ENCODE measurements at regions not wholly inside any gene's neighbourhood (a gene's known extent, or its start where the extent isn't known, plus 50 kb on each side); places are given as distances from the start of the nearest gene placed in this dataset.

GRCh38 chr6:170160031-170160627 is 130.7 kb downstream of the DLL1 start:
- DNase-seq = no peak

DNA sequence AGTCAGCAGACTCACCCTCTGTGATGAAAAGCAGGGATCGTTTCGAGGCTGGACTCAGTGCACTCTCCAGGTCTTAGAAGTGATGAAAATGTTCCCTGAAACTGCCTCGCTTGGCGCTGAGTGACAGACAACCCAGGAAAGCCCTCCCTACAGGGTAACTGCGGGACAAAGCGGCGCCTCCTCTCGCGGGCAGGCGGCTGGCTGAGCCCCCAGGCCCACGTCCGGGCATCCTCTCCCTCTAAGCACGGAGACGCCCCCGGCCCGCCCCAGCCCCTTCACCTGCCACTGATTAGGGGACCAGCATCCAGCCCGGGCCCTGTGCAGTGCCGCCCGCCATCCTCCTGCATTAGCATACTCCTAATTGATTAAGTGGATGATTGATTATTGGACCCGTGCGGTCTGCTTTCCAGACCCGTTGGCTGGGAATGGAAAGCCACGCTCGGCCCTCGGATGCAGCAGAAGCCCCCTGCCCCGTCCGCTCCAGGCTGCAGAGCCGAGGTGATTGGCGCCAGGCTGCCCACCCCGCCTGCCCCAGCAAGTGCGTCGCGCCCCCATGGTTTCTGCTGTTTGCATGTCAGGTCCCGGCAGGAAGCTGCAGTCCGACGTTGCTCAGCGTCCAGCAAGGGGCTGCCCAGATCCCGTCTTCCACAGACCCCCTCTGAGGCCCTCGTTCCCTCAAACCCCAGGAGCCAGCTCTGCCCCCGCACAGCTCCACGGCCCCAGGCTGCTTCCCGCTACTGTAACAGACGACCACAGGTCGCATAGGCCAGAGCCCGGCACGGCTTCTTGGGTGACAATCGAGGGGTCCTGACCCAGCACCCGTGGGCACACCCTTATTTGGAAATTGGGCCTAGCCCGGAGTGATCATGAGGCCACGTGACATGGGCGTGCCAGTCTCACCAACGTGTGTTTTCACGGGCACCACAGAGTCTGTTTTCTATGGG is 131.6 kb downstream of the DLL1 start:
- DNase-seq = no peak

DNA sequence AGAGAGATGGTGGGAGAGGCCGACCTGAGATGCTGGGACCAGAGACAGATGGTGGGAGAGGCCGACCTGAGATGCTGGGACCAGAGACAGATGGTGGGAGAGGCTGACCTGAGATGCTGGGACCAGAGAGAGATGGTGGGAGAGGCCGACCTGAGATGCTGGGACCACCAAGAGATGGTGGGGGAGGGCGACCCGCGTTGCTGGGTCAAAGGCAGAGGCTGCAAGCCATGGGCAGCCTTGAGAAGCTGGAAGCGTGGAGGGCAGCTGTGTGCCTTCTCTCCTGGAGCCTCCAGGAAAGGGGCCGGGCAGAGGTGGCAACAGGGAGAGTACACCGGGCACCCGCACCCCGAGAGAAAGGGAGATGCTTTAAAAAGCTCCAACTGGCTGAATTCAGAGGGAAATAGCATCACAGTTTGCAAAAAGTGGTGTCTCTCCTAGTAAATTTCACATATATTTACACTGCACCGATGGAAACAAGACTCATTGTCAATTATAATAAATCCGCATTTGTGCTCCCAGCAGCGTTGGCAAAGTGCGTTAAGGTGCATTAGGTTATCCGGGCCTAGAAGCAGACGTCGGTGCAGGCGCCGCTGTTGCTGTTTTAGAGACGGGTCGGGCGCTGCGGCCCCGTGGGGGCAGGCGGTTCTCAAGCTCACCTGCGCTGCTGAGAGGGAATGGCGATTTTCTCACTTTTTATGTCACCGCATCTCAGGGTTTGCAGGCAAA is 132.4 kb downstream of the DLL1 start:
- DNase-seq = no peak

DNA sequence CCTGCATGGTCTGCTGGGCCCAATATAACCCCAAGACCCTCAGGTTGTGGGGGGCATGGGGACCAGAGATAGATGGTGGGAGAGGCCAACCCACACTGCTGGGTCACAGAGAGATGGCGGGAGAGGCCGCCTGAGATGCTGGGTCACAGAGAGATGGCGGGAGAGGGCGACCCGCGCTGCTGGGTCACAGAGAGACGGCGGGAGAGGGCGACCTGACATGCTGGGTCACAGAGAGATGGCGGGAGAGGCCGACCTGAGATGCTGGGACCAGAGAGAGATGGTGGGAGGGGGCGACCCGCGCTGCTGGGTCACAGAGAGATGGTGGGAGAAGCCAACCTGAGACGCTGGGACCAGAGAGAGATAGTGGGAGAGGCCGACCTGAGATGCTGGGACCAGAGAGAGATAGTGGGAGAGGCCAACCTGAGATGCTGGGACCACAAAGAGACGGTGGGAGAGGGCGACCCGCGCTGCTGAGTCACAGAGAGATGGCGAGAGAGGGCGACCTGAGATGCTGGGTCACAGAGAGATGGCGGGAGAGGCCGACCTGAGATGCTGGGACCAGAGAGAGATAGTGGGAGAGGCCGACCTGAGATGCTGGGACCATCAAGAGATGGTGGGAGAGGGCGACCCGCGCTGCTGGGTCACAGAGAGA is 133.2 kb downstream of the DLL1 start:
- no peak for DNase-seq

DNA sequence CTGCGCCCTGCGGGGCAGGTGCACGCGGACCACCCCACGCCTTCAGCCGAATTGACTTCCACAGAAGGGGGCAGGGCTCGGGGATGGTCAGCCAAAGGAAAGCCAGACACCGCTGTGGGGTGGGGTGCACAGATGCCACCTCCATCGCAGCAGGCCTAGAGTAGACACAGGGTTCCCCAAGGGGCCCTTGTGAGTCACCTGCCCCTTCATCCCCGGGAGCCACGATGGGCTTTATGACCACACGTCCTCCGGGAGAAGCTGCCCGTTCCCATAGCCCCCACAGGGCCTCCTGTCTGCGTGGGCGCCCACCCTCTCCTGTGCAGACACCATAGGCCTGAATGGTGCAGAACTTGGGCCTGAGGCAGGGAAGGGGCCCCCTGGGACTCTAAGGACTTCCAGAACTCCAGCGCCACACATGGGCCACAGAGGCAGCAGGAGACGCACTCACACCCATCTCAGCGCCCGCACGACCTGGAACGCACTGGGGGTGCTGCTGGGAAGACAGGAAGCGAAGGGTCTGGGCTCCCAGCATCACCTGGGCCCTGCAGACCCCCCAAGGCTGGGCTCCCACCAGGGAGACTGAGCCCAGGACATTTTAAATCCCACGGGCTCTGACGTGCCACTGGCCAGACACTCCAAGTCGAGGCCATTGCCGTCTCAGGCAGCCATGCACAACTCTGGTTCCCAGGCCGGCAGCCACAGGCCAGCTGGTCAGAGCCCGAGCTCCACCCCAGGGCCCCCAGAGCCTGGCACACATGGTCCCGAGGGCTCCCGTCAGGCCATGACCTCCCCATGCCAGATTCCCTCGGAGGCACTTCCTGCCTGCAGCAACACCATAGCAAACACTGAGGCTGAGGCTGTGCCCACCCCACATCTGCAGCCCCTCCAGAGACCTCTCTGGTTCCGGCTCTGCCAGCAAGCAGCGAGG is 134.2 kb downstream of the DLL1 start:
- no peak for DNase-seq

- no peak for DNase-seq
Observed at GRCh38 chr6:170155464-170156196, 135.2 kb downstream of the DLL1 start.

GRCh38 chr6:170153436-170154319 is 137.2 kb downstream of the DLL1 start:
- DNase-seq = no peak

GRCh38 chr6:170152989-170153388 is 137.9 kb downstream of the DLL1 start:
- no peak for DNase-seq

GRCh38 chr6:170152124-170152926 is 138.6 kb downstream of the DLL1 start:
- peak; percentile 31 to 42 for DNase-seq

- no peak for DNase-seq
Observed at GRCh38 chr6:170151804-170152123, 139.1 kb downstream of the DLL1 start.

DNA sequence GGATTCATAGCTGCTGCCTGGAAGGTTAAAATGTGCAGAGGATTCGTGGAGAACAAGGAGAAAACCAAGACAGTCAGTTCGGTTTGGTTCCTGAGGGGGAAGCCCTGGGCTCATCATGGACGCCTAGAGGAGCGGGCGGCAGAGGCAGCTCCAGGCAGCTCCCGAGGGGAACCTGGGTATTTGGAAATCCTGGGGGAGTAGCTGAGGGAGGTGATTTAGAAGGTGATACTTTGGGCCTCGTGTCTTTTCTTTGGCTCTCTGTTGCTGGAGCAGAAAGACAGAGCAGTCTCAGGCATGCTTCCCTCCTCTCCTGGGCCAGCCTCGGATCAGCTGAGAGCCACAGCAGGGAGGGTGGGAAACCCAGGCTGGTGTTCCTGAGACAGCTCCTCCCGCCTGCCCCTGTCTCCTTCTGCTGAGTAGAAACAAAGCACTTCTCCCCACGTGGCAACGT is 139.5 kb downstream of the DLL1 start:
- DNase-seq = no peak

- DNase-seq = no peak
Observed at GRCh38 chr6:170150590-170150945, 140.3 kb downstream of the DLL1 start.

DNA sequence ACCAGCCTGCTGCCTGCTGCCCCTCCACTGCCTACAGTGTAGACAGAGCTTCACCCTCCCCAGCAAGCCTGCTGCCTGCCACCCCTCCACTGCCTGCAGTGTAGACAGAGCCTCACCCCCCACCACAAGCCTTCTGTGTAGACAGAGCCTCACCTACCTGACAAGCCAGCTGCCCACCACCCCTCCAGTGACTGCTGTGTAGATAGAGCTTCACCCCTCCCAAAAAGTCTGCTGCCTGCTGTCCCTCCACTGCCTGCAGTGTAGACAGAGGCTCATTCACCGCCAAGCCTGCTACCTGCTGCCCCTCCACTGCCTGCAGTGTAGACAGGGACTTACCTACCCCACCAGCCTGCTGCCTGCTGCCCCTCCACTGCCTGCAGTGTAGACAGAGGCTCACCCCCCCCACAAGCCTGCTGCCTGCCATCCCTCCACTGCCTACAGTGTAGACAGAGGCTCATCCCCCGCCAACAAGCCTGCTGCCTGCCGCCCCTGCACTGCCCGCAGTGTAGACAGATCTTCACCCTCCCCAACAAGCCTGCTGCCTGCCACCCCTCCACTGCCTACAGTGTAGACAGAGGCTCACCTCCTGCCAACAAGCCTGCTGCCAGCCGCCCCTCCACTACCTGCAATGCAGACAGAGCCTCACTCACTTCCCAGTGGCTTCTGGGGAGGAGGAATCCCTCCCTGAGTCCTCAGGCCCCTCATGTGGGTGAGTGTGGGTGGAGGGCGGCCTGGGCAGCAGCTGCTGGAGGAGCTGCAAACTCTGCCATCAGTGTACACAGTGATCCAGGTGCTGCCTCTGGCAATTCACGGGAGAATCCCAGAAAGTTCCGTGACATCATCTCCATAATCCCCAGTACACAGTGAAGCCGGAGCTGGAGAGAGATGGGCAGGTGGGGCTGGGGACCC is 140.9 kb downstream of the DLL1 start:
- no peak for DNase-seq

DNA sequence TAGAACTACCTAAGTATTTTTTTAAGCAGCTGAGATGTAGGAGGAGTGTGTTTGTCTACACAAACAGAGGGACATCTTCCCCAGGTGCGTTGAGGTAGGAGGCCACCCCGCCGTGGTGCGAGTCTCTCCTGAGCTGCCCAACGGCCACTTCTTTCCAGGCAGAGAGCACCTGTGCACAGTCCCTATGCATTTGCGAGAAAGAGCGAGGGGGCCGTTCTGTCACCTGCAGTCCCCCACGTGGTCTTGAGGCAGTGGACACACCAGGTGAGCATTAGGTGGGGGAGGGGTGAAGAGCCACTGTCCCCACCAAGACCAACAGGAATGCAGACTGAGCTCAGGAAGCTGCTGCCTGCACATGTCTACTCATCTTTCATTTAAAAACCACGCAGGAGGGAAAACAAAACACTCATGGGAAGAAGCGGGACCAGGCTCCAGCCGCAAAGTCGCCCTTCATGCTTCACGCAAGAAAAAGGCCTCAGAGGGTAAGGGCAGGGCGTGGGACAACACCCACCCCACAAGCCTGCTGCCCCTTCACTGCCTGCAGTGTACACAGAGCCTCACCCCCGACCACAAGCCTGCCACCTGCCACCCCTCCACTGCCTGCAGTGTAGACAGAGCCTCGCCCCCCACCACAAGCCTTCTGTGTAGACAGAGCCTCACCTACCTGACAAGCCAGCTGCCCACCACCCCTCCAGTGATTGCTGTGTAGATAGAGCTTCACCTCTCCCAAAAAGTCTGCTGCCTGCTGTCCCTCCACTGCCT is 142.0 kb downstream of the DLL1 start:
- DNase-seq = no peak

DNA sequence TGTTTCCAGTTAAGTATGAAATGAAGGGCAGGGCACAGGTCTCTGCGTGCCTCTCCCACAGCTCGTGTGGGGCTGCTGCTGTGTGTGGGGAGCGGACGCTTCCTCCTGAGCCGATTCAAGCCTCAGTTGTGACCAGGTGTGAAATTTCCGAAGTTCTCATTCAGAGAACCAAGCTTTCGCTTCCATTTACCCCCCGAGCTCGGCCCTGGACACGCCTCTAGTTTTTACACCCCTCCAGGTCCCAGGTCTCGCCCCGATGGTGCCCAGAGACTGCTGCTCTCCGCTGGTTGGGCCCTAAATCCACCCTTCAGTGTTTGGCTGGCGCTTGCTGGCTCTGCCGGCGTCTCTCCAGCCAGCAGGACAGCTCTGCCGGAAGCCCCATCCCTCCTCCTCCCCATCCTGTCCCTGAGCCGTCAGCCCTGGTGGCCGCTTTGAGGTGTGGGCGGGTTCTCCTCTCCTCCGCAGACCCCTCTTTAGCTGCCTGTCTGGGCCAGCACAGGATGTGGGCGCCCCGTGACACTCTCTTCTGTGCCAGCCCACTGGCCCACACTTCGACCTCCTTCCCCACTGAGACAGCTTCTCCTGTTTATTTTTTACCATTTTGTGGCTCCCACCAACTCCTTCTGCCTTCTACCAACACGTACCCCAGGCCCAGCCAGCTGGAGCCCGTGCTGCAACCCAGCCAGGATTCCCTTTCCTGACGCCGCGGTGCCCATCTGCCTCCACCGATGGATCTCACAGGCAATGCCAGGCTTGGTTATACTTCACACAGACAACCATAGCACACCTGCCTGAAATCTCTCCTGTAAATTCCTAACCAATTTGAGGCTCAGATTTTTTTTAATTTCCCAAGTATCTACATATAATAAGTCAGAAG is 142.8 kb downstream of the DLL1 start:
- no peak for DNase-seq

- no peak for DNase-seq
Observed at GRCh38 chr6:170147056-170147787, 143.7 kb downstream of the DLL1 start.

Measured in inflammatory macrophage treated with lipopolysaccharide for 1 hour (primary cell).